ENCODE measurements at regions not wholly inside any gene's neighbourhood (a gene's known extent, or its start where the extent isn't known, plus 50 kb on each side); places are given as distances from the start of the nearest gene placed in this dataset.

- DNase-seq (ENCODE audit: low read depth, low spot score) (no peak), FAIRE-seq (no peak)
- H3K9ac ChIP-seq (replicated peaks; ENCODE audit: extremely low read depth, insufficient read depth, low read length) = no peak overlapping the region
- dilution Hi-C loops (cut with MboI; ENCODE audit: extremely low pct_ligation_motif_present, low sequenced_read_pairs) (no loop called here), intact Hi-C loops (cut with micrococcal nuclease) (no loop called here)
- H3K9me1 ChIP-seq (replicated peaks; ENCODE audit: control insufficient read depth, extremely low read depth, insufficient read depth, low read length) = no peaks in the 10 kb centered on the region
- H3K4me2 ChIP-seq (ENCODE audit: insufficient read depth, low read length) = no peak overlapping the region
- no peak for TF ChIP-seq FOS (IDR thresholded peaks at IDR 0.05; ENCODE audit: borderline replicate concordance, insufficient read depth, low read length)
- TF ChIP-seq MYC (IDR thresholded peaks at IDR 0.05; ENCODE audit: low read depth, low read length) = no peak
- TF ChIP-seq EZH2 (IDR thresholded peaks at IDR 0.05; ENCODE audit: borderline replicate concordance, low read depth, low read length, severe bottlenecking) = no peak
- TF ChIP-seq GATA2 (IDR thresholded peaks at IDR 0.05; ENCODE audit: insufficient read depth, insufficient read length, low read depth, low read length) = no peak
- no peak for TF ChIP-seq POLR2A (IDR thresholded peaks at IDR 0.05; ENCODE audit: low read depth, low read length)
- TF ChIP-seq MAX (IDR thresholded peaks at IDR 0.05; ENCODE audit: insufficient read depth, insufficient read length) = no peak
- no peak for TF ChIP-seq CTCF (IDR thresholded peaks at IDR 0.05; ENCODE audit: extremely low read depth in 1 of 2, insufficient read depth in 1 of 2, low read depth in 1 of 2, low read length in 2 of 2)
- no peak for TF ChIP-seq JUN (IDR thresholded peaks at IDR 0.05; ENCODE audit: borderline replicate concordance, insufficient read depth, insufficient read length, low read depth)
- TF ChIP-seq POLR2AphosphoS5 (IDR thresholded peaks at IDR 0.05; ENCODE audit: insufficient read depth, low read depth, low read length) = no peak
- no peaks in the 10 kb centered on the region for H3K79me2 ChIP-seq (ENCODE audit: control insufficient read depth, insufficient read depth, low read length)
- ChIA-PET CTCF (no interaction called here), POLR2A (no interaction called here)
- no peaks in the 10 kb centered on the region for H4K20me1 ChIP-seq (replicated peaks; ENCODE audit: control insufficient read depth, extremely low read depth, insufficient read depth, low read length)
- no peak overlapping the region for H2AFZ ChIP-seq (ENCODE audit: low read depth, low read length)
- peaks cover 11 to 12% of the 10 kb centered on the region in 2 experiments for H3K27me3 ChIP-seq (ENCODE audit: control insufficient read depth in 2 of 2, insufficient read depth in 2 of 2, low read length in 2 of 2)
- BruUV-seq (replicated peaks) = no TSS peak
- no peaks in the 10 kb centered on the region for H3K9me3 ChIP-seq (replicated peaks; ENCODE audit: control insufficient read depth, insufficient read depth, low read length)
- H3K4me1 ChIP-seq (ENCODE audit: control insufficient read depth, extremely low read depth, insufficient read depth, low read length) = no peaks in the 10 kb centered on the region
- H3K27ac ChIP-seq (ENCODE audit: insufficient read depth, low read depth, low read length) = no peak overlapping the region
- H3K36me3 ChIP-seq (ENCODE audit: control insufficient read depth in 2 of 2, extremely low read depth in 1 of 2, insufficient read depth in 2 of 2, low read length in 2 of 2) = no peaks in the 10 kb centered on the region
- no peak overlapping the region for H3K4me3 ChIP-seq (replicated peaks in 1 of 3; ENCODE audit: insufficient read depth in 1 of 3, low read depth in 1 of 3, low read length in 3 of 3)
These were observed 291.4 kb downstream of the KLF6 start for GRCh38 chr10:3493621-3494020.
